HEK293 (cell line): ENCODE measurements at regions not wholly inside any gene's neighbourhood (a gene's known extent, or its start where the extent isn't known, plus 50 kb on each side); places are given as distances from the start of the nearest gene placed in this dataset.
A peak's percentile ranks its signal among the peaks of the same experiment; 100 is the strongest.

Experiments used
- CTCF ChIA-PET: fragments of 350-600 bp; formaldehyde crosslinking; extraction: SDS; loops from one replicate; lab custom pipeline; 2021; ENCODE audit warnings: antibody characterized with exemption; lab: Yijun Ruan, JAX
- POLR2A ChIA-PET: fragments of 300-600 bp; formaldehyde crosslinking; extraction: SDS; loops from one replicate; lab custom pipeline; 2020; ENCODE audit warnings: antibody characterized with exemption, inconsistent platforms; lab: Yijun Ruan, JAX
- H3K27ac ChIP-seq: fragments of 200-500 bp; sonication (Bioruptor generic); 2 replicates; pipeline ENCODE4 v1.5.1; 2014; ENCODE audit warnings: low read depth, low read length, control low read depth, inconsistent platforms; ENCODE audit errors: extremely low read depth
- H3K36me3 ChIP-seq, 2 experiments: fragments of 200-500 bp in 1 of 2; sonication (Bioruptor generic) in 1 of 2; 1 replicate in 1 of 2; 2 replicates in 1 of 2; pipeline ENCODE4 v1.5.1; 2014 to 2017; ENCODE audit warnings: inconsistent platforms in 2 of 2, low read length in 2 of 2; ENCODE audit not compliant: control insufficient read depth in 2 of 2, insufficient read depth in 1 of 2
- H3K4me1 ChIP-seq: fragments of 200-500 bp; sonication (Bioruptor generic); 2 replicates; pipeline ENCODE4 v1.5.1; 2014; ENCODE audit warnings: mild to moderate bottlenecking, low read length, inconsistent platforms; ENCODE audit not compliant: control insufficient read depth, insufficient read depth
- H3K4me3 ChIP-seq: 2 replicates; pipeline ENCODE4 v1.5.1; 2011; ENCODE audit warnings: low read depth, mild to moderate bottlenecking, control low read depth, low read length, moderate library complexity
- H3K9me3 ChIP-seq: fragments of 200-500 bp; sonication (Bioruptor generic); 2 replicates; pipeline ENCODE4 v1.5.1; 2014; ENCODE audit warnings: low read depth, low read length, inconsistent platforms; ENCODE audit not compliant: control insufficient read depth, insufficient read depth
- FEZF1 ChIP-seq: fragments of 450-650 bp; formaldehyde crosslinking; IDR thresholded peaks from 2 replicates; pipeline ENCODE4 v1.5.1; 2016; ENCODE audit warnings: missing biosample characterization, missing genetic modification characterization
- RBAK ChIP-seq: fragments of 450-650 bp; formaldehyde crosslinking; IDR thresholded peaks from 2 replicates; pipeline ENCODE4 v1.5.1; 2016; ENCODE audit warnings: missing biosample characterization, missing genetic modification characterization
- YY1 ChIP-seq: fragments of 450-650 bp; formaldehyde crosslinking; IDR thresholded peaks from 2 replicates; pipeline ENCODE4 v1.5.1; 2018; ENCODE audit warnings: missing biosample characterization, missing genetic modification characterization
- ZBTB17 ChIP-seq: fragments of 450-650 bp; formaldehyde crosslinking; IDR thresholded peaks from 2 replicates; pipeline ENCODE4 v1.5.1; 2016; ENCODE audit warnings: missing biosample characterization, missing genetic modification characterization
- ZFHX2 ChIP-seq: fragments of 450-650 bp; formaldehyde crosslinking; conservative IDR thresholded peaks from 2 replicates; pipeline ENCODE4 v1.5.1; 2016; ENCODE audit warnings: missing biosample characterization, missing genetic modification characterization
- ZIC2 ChIP-seq: fragments of 450-650 bp; formaldehyde crosslinking; IDR thresholded peaks from 2 replicates; pipeline ENCODE4 v1.5.1; 2016; ENCODE audit warnings: missing biosample characterization, missing genetic modification characterization
- ZNF112 ChIP-seq: fragments of 450-650 bp; formaldehyde crosslinking; IDR thresholded peaks from 2 replicates; pipeline ENCODE4 v1.5.0; 2017; ENCODE audit warnings: missing biosample characterization, missing genetic modification characterization
- ZNF19 ChIP-seq: fragments of 450-650 bp; formaldehyde crosslinking; IDR thresholded peaks from 2 replicates; pipeline ENCODE4; 2016; ENCODE audit warnings: missing biosample characterization, missing genetic modification characterization, low read depth
- ZNF223 ChIP-seq: fragments of 450-650 bp; formaldehyde crosslinking; IDR thresholded peaks from 2 replicates; pipeline ENCODE4 v1.5.1; 2016; ENCODE audit warnings: missing biosample characterization, missing genetic modification characterization
- ZNF292 ChIP-seq: fragments of 450-650 bp; formaldehyde crosslinking; IDR thresholded peaks from 2 replicates; pipeline ENCODE4 v1.5.1; 2016; ENCODE audit warnings: low read depth, missing biosample characterization, missing genetic modification characterization, borderline replicate concordance
- ZNF335 ChIP-seq: fragments of 450-650 bp; formaldehyde crosslinking; conservative IDR thresholded peaks from 2 replicates; pipeline ENCODE4 v1.5.1; 2016; ENCODE audit warnings: missing biosample characterization, missing genetic modification characterization
- ZNF394 ChIP-seq: fragments of 450-650 bp; formaldehyde crosslinking; IDR thresholded peaks from 2 replicates; pipeline ENCODE4 v1.5.1; 2016; ENCODE audit warnings: missing biosample characterization, missing genetic modification characterization, mild to moderate bottlenecking, moderate library complexity, borderline replicate concordance
- ZNF558 ChIP-seq: fragments of 450-650 bp; formaldehyde crosslinking; IDR thresholded peaks from 2 replicates; pipeline ENCODE4 v1.5.1; 2016; ENCODE audit warnings: missing biosample characterization, missing genetic modification characterization
- ZNF629 ChIP-seq: fragments of 450-650 bp; formaldehyde crosslinking; IDR thresholded peaks from 2 replicates; pipeline ENCODE4 v1.5.1; 2017; ENCODE audit warnings: missing biosample characterization, missing genetic modification characterization
- ZNF792 ChIP-seq: fragments of 450-650 bp; formaldehyde crosslinking; IDR thresholded peaks from 2 replicates; pipeline ENCODE4 v1.5.1; 2016; ENCODE audit warnings: missing biosample characterization, missing genetic modification characterization
- TF ChIP-seq, protein P1 (sequence below): fragments of 450-650 bp; formaldehyde crosslinking; IDR thresholded peaks from 2 replicates; pipeline ENCODE4 v1.5.1; 2016; ENCODE audit warnings: missing biosample characterization, missing genetic modification characterization, borderline replicate concordance
- TF ChIP-seq, protein P2 (sequence below): fragments of 450-650 bp; formaldehyde crosslinking; IDR thresholded peaks from 2 replicates; pipeline ENCODE4 v1.5.1; 2016; ENCODE audit warnings: missing biosample characterization, missing genetic modification characterization
- TF ChIP-seq, protein P3 (sequence below): fragments of 450-650 bp; formaldehyde crosslinking; IDR thresholded peaks from 2 replicates; pipeline ENCODE4 v1.5.1; 2016; ENCODE audit warnings: missing biosample characterization, missing genetic modification characterization
- TF ChIP-seq, protein P4 (sequence below): fragments of 450-650 bp; IDR thresholded peaks from 2 replicates; pipeline ENCODE4 v1.5.1; 2018; ENCODE audit warnings: missing biosample characterization, mild to moderate bottlenecking, missing genetic modification characterization
- TF ChIP-seq, protein P5 (sequence below): fragments of 450-650 bp; formaldehyde crosslinking; IDR thresholded peaks from 2 replicates; pipeline ENCODE4; 2016; ENCODE audit warnings: missing biosample characterization, missing genetic modification characterization

DNA sequence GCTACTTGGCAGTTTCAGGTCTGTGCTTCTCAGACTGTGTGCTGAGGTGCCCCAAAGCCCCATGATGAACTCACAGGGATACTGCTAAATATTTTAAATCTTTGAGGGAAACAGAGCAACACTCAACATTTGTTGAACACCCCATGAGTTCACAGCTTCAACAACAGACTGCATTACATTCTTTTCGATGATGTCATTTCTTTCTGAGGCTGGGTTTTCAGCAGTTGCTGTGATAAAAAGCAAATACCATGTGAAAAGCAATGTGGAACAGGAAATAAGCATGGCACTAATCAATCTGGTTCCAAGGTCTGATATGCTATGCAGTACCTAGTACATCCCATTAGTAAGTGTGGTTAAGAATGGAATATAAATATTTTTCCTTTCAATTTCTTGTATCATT, 82.7 kb downstream of the RPL27A start (continued):
- TF ChIP-seq ZFHX2 (tag by site-specific recombination) (no peak), ZBTB17 (no peak)

DNA sequence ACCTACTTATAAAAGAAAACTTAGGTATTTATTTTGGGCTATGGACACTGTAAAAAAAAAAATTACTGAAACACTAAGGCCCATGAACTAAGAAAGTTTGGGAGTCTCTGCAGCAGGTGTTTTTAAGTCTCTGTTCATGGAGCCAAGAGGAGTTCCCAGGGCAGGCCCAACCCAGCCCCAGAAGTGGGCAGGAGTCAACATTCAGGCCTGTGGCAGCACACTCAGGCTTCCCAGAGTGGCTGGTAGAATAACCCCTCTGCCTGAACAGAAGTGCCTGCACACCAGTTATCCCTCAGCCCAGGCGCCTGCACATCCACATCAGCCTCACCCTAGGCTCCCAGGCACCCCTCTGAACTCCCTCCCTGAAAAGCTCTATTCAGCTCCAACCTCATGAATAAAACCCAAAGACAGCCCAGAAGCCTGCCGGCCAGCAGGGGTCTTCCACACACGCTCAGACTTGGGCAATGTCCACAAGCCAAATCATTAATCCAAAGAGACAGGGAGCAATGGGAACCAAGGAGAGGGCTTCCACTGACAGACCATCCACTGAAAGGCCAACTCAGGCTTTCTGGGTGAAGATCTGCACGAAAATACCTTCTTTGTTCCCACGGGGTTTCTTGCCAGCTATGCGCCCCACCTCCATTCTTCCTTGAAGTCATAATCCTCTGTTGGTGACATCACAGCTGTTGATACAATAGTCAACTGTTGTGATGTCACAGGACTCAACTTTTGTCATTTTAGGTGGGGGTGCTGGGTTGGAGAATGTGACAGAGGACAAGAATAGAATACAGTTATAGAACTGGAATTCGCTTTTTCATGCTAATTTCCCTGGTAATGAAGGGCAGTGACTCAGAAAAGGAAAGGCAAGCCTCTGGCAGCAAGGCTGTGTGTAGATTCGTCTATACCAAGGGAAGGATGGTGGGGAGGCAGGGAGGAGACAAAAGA, 83.7 kb downstream of the RPL27A start:
- no peak overlapping the region for H3K27ac ChIP-seq
- H3K4me1 ChIP-seq: no peaks in the 10 kb centered on the region
- H3K4me3 ChIP-seq: no peak overlapping the region
- ChIA-PET POLR2A (no interaction called here), CTCF (interaction anchor here (0.6 to 0.7 kb wide), 2 partner anchors 31 to 320 kb away, joined by 3 read pairs; no protein-coding TSS in a partner anchor)
- no peaks in the 10 kb centered on the region for H3K36me3 ChIP-seq
- no peaks in the 10 kb centered on the region for H3K9me3 ChIP-seq
- TF ChIP-seq, protein P1, sequence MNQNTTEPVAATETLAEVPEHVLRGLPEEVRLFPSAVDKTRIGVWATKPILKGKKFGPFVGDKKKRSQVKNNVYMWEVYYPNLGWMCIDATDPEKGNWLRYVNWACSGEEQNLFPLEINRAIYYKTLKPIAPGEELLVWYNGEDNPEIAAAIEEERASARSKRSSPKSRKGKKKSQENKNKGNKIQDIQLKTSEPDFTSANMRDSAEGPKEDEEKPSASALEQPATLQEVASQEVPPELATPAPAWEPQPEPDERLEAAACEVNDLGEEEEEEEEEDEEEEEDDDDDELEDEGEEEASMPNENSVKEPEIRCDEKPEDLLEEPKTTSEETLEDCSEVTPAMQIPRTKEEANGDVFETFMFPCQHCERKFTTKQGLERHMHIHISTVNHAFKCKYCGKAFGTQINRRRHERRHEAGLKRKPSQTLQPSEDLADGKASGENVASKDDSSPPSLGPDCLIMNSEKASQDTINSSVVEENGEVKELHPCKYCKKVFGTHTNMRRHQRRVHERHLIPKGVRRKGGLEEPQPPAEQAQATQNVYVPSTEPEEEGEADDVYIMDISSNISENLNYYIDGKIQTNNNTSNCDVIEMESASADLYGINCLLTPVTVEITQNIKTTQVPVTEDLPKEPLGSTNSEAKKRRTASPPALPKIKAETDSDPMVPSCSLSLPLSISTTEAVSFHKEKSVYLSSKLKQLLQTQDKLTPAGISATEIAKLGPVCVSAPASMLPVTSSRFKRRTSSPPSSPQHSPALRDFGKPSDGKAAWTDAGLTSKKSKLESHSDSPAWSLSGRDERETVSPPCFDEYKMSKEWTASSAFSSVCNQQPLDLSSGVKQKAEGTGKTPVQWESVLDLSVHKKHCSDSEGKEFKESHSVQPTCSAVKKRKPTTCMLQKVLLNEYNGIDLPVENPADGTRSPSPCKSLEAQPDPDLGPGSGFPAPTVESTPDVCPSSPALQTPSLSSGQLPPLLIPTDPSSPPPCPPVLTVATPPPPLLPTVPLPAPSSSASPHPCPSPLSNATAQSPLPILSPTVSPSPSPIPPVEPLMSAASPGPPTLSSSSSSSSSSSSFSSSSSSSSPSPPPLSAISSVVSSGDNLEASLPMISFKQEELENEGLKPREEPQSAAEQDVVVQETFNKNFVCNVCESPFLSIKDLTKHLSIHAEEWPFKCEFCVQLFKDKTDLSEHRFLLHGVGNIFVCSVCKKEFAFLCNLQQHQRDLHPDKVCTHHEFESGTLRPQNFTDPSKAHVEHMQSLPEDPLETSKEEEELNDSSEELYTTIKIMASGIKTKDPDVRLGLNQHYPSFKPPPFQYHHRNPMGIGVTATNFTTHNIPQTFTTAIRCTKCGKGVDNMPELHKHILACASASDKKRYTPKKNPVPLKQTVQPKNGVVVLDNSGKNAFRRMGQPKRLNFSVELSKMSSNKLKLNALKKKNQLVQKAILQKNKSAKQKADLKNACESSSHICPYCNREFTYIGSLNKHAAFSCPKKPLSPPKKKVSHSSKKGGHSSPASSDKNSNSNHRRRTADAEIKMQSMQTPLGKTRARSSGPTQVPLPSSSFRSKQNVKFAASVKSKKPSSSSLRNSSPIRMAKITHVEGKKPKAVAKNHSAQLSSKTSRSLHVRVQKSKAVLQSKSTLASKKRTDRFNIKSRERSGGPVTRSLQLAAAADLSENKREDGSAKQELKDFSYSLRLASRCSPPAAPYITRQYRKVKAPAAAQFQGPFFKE (tag by site-specific recombination): no peak
- TF ChIP-seq ZNF558 (tag by site-specific recombination) (no peak), ZNF629 (peak; percentile 79), ZIC2 (peak; percentile 52), ZNF335 (0 out of 2 replicates have a peak, but pooled peaks have one; percentile 19), ZNF792 (tag by site-specific recombination) (no peak), YY1 (no peak), ZNF112 (no peak), ZNF292 (tag by site-specific recombination) (no peak), RBAK (tag by site-specific recombination) (no peak), ZNF223 (tag by site-specific recombination) (no peak), ZNF19 (tag by site-specific recombination) (no peak), ZNF394 (no peak), FEZF1 (tag by site-specific recombination) (no peak)
- TF ChIP-seq, protein P2, sequence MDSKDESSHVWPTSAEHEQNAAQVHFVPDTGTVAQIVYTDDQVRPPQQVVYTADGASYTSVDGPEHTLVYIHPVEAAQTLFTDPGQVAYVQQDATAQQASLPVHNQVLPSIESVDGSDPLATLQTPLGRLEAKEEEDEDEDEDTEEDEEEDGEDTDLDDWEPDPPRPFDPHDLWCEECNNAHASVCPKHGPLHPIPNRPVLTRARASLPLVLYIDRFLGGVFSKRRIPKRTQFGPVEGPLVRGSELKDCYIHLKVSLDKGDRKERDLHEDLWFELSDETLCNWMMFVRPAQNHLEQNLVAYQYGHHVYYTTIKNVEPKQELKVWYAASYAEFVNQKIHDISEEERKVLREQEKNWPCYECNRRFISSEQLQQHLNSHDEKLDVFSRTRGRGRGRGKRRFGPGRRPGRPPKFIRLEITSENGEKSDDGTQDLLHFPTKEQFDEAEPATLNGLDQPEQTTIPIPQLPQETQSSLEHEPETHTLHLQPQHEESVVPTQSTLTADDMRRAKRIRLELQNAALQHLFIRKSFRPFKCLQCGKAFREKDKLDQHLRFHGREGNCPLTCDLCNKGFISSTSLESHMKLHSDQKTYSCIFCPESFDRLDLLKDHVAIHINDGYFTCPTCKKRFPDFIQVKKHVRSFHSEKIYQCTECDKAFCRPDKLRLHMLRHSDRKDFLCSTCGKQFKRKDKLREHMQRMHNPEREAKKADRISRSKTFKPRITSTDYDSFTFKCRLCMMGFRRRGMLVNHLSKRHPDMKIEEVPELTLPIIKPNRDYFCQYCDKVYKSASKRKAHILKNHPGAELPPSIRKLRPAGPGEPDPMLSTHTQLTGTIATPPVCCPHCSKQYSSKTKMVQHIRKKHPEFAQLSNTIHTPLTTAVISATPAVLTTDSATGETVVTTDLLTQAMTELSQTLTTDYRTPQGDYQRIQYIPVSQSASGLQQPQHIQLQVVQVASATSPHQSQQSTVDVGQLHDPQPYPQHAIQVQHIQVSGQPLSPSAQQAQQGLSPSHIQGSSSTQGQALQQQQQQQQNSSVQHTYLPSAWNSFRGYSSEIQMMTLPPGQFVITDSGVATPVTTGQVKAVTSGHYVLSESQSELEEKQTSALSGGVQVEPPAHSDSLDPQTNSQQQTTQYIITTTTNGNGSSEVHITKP (tag by site-specific recombination): no peak
- TF ChIP-seq, protein P3, sequence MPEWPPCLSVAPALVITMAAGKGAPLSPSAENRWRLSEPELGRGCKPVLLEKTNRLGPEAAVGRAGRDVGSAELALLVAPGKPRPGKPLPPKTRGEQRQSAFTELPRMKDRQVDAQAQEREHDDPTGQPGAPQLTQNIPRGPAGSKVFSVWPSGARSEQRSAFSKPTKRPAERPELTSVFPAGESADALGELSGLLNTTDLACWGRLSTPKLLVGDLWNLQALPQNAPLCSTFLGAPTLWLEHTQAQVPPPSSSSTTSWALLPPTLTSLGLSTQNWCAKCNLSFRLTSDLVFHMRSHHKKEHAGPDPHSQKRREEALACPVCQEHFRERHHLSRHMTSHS (tag by site-specific recombination): no peak
- TF ChIP-seq, protein P4, sequence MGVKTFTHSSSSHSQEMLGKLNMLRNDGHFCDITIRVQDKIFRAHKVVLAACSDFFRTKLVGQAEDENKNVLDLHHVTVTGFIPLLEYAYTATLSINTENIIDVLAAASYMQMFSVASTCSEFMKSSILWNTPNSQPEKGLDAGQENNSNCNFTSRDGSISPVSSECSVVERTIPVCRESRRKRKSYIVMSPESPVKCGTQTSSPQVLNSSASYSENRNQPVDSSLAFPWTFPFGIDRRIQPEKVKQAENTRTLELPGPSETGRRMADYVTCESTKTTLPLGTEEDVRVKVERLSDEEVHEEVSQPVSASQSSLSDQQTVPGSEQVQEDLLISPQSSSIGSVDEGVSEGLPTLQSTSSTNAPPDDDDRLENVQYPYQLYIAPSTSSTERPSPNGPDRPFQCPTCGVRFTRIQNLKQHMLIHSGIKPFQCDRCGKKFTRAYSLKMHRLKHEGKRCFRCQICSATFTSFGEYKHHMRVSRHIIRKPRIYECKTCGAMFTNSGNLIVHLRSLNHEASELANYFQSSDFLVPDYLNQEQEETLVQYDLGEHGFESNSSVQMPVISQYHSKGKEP (tag by site-specific recombination): no peak
- TF ChIP-seq, protein P5, sequence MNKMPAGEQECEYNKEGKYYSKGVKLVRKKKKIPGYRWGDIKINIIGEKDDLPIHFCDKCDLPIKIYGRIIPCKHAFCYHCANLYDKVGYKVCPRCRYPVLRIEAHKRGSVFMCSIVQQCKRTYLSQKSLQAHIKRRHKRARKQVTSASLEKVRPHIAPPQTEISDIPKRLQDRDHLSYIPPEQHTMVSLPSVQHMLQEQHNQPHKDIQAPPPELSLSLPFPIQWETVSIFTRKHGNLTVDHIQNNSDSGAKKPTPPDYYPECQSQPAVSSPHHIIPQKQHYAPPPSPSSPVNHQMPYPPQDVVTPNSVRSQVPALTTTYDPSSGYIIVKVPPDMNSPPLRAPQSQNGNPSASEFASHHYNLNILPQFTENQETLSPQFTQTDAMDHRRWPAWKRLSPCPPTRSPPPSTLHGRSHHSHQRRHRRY (tag by site-specific recombination): no peak
